MM.1S (cell line): ENCODE measurements at regions not wholly inside any gene's neighbourhood (a gene's known extent, or its start where the extent isn't known, plus 50 kb on each side); places are given as distances from the start of the nearest gene placed in this dataset.
"Not testable (repeated sequence)": the region's sequence is repeated elsewhere in the genome, so short reads cannot be mapped to it uniquely, and the experiment has no call there.

Experiments
- DNase-seq: peaks from one replicate; pipeline ENCODE4 v3.0.0-alpha.2; 2015
- H2AFZ ChIP-seq: fragments of 300-600 bp; sonication (generic); 2 replicates; pipeline ENCODE4 v1.6.0; 2016; ENCODE audit warnings: antibody characterized with exemption, low read length
- H3F3A ChIP-seq: fragments of 300-600 bp; sonication (generic); 2 replicates; pipeline ENCODE4 v1.6.1; 2016; ENCODE audit warnings: mild to moderate bottlenecking, antibody characterized with exemption, low read length, moderate library complexity, mixed read lengths; ENCODE audit not compliant: insufficient read depth
- H3K27ac ChIP-seq: fragments of 300-600 bp; sonication (generic); 2 replicates; pipeline ENCODE4 v1.5.1; 2016; ENCODE audit warnings: mild to moderate bottlenecking, low read length
- H3K27me3 ChIP-seq: fragments of 300-600 bp; sonication (generic); replicated peaks from 2 replicates; pipeline ENCODE4 v1.6.0; 2016; ENCODE audit warnings: low read length; ENCODE audit not compliant: insufficient read depth
- H3K36me3 ChIP-seq: fragments of 300-600 bp; sonication (generic); replicated peaks from 2 replicates; pipeline ENCODE4 v1.6.1; 2016; ENCODE audit warnings: mild to moderate bottlenecking, low read length, mixed read lengths; ENCODE audit not compliant: insufficient read depth
- H3K4me1 ChIP-seq: fragments of 300-600 bp; sonication (generic); 2 replicates; pipeline ENCODE4 v1.6.1; 2016; ENCODE audit warnings: low read length, mixed read lengths
- H3K4me2 ChIP-seq: fragments of 300-600 bp; sonication (generic); 2 replicates; pipeline ENCODE4 v1.6.0; 2016; ENCODE audit warnings: low read depth, low read length
- H3K4me3 ChIP-seq: fragments of 300-600 bp; sonication (generic); 2 replicates; pipeline ENCODE4 v1.5.1; 2016; ENCODE audit warnings: low read length, mixed read lengths
- H3K79me2 ChIP-seq: fragments of 300-600 bp; sonication (generic); 2 replicates; pipeline ENCODE4 v1.6.1; 2016; ENCODE audit warnings: mixed run types, low read length, mixed read lengths
- H3K9ac ChIP-seq: fragments of 300-600 bp; sonication (generic); 2 replicates; pipeline ENCODE4 v1.6.1; 2016; ENCODE audit warnings: low read length, mixed read lengths
- H3K9me2 ChIP-seq: fragments of 300-600 bp; sonication (generic); replicated peaks from 2 replicates; pipeline ENCODE4 v1.6.1; 2016; ENCODE audit warnings: mild to moderate bottlenecking, low read length, mixed read lengths; ENCODE audit not compliant: insufficient read depth
- H3K9me3 ChIP-seq: fragments of 300-600 bp; sonication (generic); replicated peaks from 2 replicates; pipeline ENCODE4 v1.6.1; 2016; ENCODE audit warnings: mild to moderate bottlenecking, low read length, mixed read lengths; ENCODE audit not compliant: insufficient read depth
- H4K20me1 ChIP-seq: fragments of 300-600 bp; sonication (generic); 2 replicates; pipeline ENCODE4 v1.6.1; 2016; ENCODE audit warnings: mild to moderate bottlenecking, low read length, moderate library complexity, mixed read lengths; ENCODE audit not compliant: insufficient read depth
- CTCF ChIP-seq: fragments of 300-600 bp; sonication (generic); IDR thresholded peaks from 2 replicates; pipeline ENCODE4 v1.5.1; 2016; ENCODE audit warnings: antibody characterized with exemption, low read length, mixed read lengths
- EZH2 ChIP-seq: fragments of 300-600 bp; sonication (generic); optimal IDR thresholded peaks from 2 replicates; pipeline ENCODE3; 2017; ENCODE audit warnings: low read depth, mild to moderate bottlenecking, antibody characterized with exemption, low read length, mixed read lengths
- EZH2phosphoT487 ChIP-seq: fragments of 300-600 bp; sonication (generic); IDR thresholded peaks from 2 replicates; pipeline ENCODE4 v1.6.1; 2018; ENCODE audit warnings: antibody characterized with exemption, low read length

- no peak overlapping the region for H3K9ac ChIP-seq
- H3K79me2 ChIP-seq: no peaks in the 10 kb centered on the region
- H2AFZ ChIP-seq: no peak overlapping the region
- DNase-seq: no peak
- TF ChIP-seq EZH2 (no peak), CTCF (no peak), EZH2phosphoT487 (no peak)
- no peaks in the 10 kb centered on the region for H3K9me3 ChIP-seq
- H3K27ac ChIP-seq: no peak overlapping the region
- no peaks in the 10 kb centered on the region for H4K20me1 ChIP-seq
- no peaks in the 10 kb centered on the region for H3K36me3 ChIP-seq
- no peaks in the 10 kb centered on the region for H3K4me1 ChIP-seq
- no peaks in the 10 kb centered on the region for H3F3A ChIP-seq
- H3K27me3 ChIP-seq: no peaks in the 10 kb centered on the region
- no peaks in the 10 kb centered on the region for H3K9me2 ChIP-seq
- no peak overlapping the region for H3K4me3 ChIP-seq
- H3K4me2 ChIP-seq: no peak overlapping the region
Measured at GRCh38 chr11:81959341-81959740, 774.3 kb downstream of the FAM181B start.

GRCh38 chr11:81954301-81954700 is 779.4 kb downstream of the FAM181B start:
- H3K9ac ChIP-seq, H3K36me3 ChIP-seq, H3F3A ChIP-seq, H3K9me2 ChIP-seq, H2AFZ ChIP-seq, H3K79me2 ChIP-seq, H3K4me1 ChIP-seq, H3K27me3 ChIP-seq, H3K4me3 ChIP-seq, H4K20me1 ChIP-seq, H3K4me2 ChIP-seq, DNase-seq, H3K9me3 ChIP-seq, H3K27ac ChIP-seq: not testable (repeated sequence)

GRCh38 chr11:81946831-81947230 is 786.8 kb downstream of the FAM181B start:
- Histone ChIP-seq H3K36me3 (no peaks in the 10 kb centered on the region), H2AFZ (no peak overlapping the region), H3K9me2 (no peaks in the 10 kb centered on the region), H4K20me1 (no peaks in the 10 kb centered on the region), H3K27me3 (no peaks in the 10 kb centered on the region), H3F3A (no peaks in the 10 kb centered on the region), H3K27ac (no peak overlapping the region), H3K9me3 (no peaks in the 10 kb centered on the region), H3K4me2 (no peak overlapping the region), H3K4me1 (no peaks in the 10 kb centered on the region), H3K79me2 (no peaks in the 10 kb centered on the region), H3K4me3 (no peak overlapping the region), H3K9ac (no peak overlapping the region)
- TF ChIP-seq EZH2phosphoT487 (no peak), EZH2 (no peak), CTCF (no peak)
- no peak for DNase-seq

- no peaks in the 10 kb centered on the region for H3F3A ChIP-seq
- no peak overlapping the region for H3K4me3 ChIP-seq
- H3K9ac ChIP-seq: no peak overlapping the region
- H3K9me2 ChIP-seq: no peaks in the 10 kb centered on the region
- H3K79me2 ChIP-seq: no peaks in the 10 kb centered on the region
- no peaks in the 10 kb centered on the region for H3K27me3 ChIP-seq
- H3K4me2 ChIP-seq: no peak overlapping the region
- no peak overlapping the region for H3K27ac ChIP-seq
- no peaks in the 10 kb centered on the region for H3K4me1 ChIP-seq
- H4K20me1 ChIP-seq: no peaks in the 10 kb centered on the region
- TF ChIP-seq EZH2 (no peak), CTCF (no peak), EZH2phosphoT487 (no peak)
- H2AFZ ChIP-seq: no peak overlapping the region
- no peaks in the 10 kb centered on the region; the same call in 1 of the 2 replicates for H3K36me3 ChIP-seq
- no peaks in the 10 kb centered on the region for H3K9me3 ChIP-seq
- DNase-seq: no peak
Measured at GRCh38 chr11:81942646-81943045, 791.0 kb downstream of the FAM181B start.
